OCI-LY7 (cell line): ENCODE measurements at regions not wholly inside any gene's neighbourhood (a gene's known extent, or its start where the extent isn't known, plus 50 kb on each side); places are given as distances from the start of the nearest gene placed in this dataset.

Experiments
- BruUV-seq: library from RNA; stranded (reverse); fragments of 400-500 nt; replicated peaks from 2 replicates; lab custom pipeline; 2021; lab: Mats Ljungman, UMichigan
- CTCF ChIA-PET: fragments of 300-600 bp; sonication (Branson Sonifier 250); formaldehyde crosslinking; loops from one replicate; lab custom pipeline; 2022; ENCODE audit warnings: antibody characterized with exemption; ENCODE audit not compliant: unreplicated experiment; lab: Charles Lee
- POLR2A ChIA-PET: fragments of 300-600 bp; sonication (Branson Sonifier 250); formaldehyde crosslinking; loops from one replicate; lab custom pipeline; 2022; ENCODE audit warnings: antibody characterized with exemption; lab: Charles Lee
- DNase-seq: peaks from one replicate; pipeline ENCODE4 v3.0.0-alpha.2; 2015; ENCODE audit warnings: low spot score
- H2AFZ ChIP-seq: fragments of 200-600 bp; sonication (generic), shearing (Covaris generic); 2 replicates; pipeline ENCODE4 v1.6.1; 2014; ENCODE audit warnings: mild to moderate bottlenecking, antibody characterized with exemption, low read length, moderate library complexity
- H3K27ac ChIP-seq: fragments of 200-600 bp; sonication (generic); 2 replicates; pipeline ENCODE4 v1.5.1; 2014; ENCODE audit warnings: mixed run types, low read depth, mild to moderate bottlenecking, moderate library complexity, low read length, inconsistent platforms; ENCODE audit not compliant: poor library complexity, severe bottlenecking
- H3K36me3 ChIP-seq: fragments of 200-600 bp; sonication (generic); 2 replicates; pipeline ENCODE4 v1.6.1; 2014; ENCODE audit warnings: mild to moderate bottlenecking, antibody characterized with exemption, low read length, moderate library complexity, mixed read lengths; ENCODE audit not compliant: insufficient read depth
- H3K4me1 ChIP-seq: fragments of 200-600 bp; sonication (generic); 2 replicates; pipeline ENCODE4 v1.5.1; 2014; ENCODE audit warnings: mild to moderate bottlenecking, low read length; ENCODE audit not compliant: insufficient read depth, poor library complexity, severe bottlenecking
- H3K4me2 ChIP-seq: fragments of 200-600 bp; sonication (generic); 2 replicates; pipeline ENCODE4 v1.6.1; 2014; ENCODE audit warnings: mild to moderate bottlenecking, low read length
- H3K4me3 ChIP-seq: fragments of 200-600 bp; sonication (generic); 2 replicates; pipeline ENCODE4 v1.5.1; 2014; ENCODE audit warnings: mild to moderate bottlenecking, low read depth, low read length; ENCODE audit not compliant: poor library complexity, severe bottlenecking
- H3K79me2 ChIP-seq: fragments of 200-600 bp; sonication (generic); 2 replicates; pipeline ENCODE4 v1.6.1; 2016; ENCODE audit warnings: low read depth, mild to moderate bottlenecking, low read length, moderate library complexity, mixed read lengths; ENCODE audit not compliant: insufficient read depth
- H3K9me2 ChIP-seq: fragments of 200-600 bp; sonication (generic); 2 replicates; pipeline ENCODE4 v1.6.1; 2016; ENCODE audit warnings: mild to moderate bottlenecking, low read length, mixed read lengths; ENCODE audit not compliant: insufficient read depth
- H3K9me3 ChIP-seq: fragments of 200-600 bp; sonication (generic); 2 replicates; pipeline ENCODE4 v1.6.1; 2014; ENCODE audit warnings: mild to moderate bottlenecking, mixed run types, low read length, mixed read lengths
- H4K20me1 ChIP-seq: fragments of 200-600 bp; sonication (generic); 2 replicates; pipeline ENCODE4 v1.6.1; 2014; ENCODE audit warnings: mild to moderate bottlenecking, antibody characterized with exemption, low read length, moderate library complexity, mixed read lengths; ENCODE audit not compliant: insufficient read depth
- EZH2phosphoT487 ChIP-seq: fragments of 200-600 bp; sonication (generic); IDR thresholded peaks from 2 replicates; pipeline ENCODE4 v1.6.1; 2018; ENCODE audit warnings: low read depth, borderline replicate concordance, mild to moderate bottlenecking, mixed run types, antibody characterized with exemption, low read length, moderate library complexity, mixed read lengths
- intact Hi-C: fragments of 100-400 bp; cut with micrococcal nuclease; formaldehyde crosslinking; loops from one replicate; pipeline ENCODE4 v1.10.0; 2022; ENCODE audit not compliant: unreplicated experiment
- TF ChIP-seq, protein P1 (sequence below): fragments of 200-600 bp; sonication (generic); conservative IDR thresholded peaks from 2 replicates; pipeline ENCODE4 v1.5.1; 2014; ENCODE audit warnings: mild to moderate bottlenecking, antibody characterized with exemption, low read length, moderate library complexity, mixed read lengths

- H2AFZ ChIP-seq, result no peak overlapping the region
- no peaks in the 10 kb centered on the region for H3K9me2 ChIP-seq
- BruUV-seq, result no TSS peak
- intact Hi-C loops, result no loop called here
- no peak overlapping the region for H3K4me3 ChIP-seq
- H3K4me1 ChIP-seq, result no peaks in the 10 kb centered on the region
- no peak overlapping the region for H3K4me2 ChIP-seq
- no peaks in the 10 kb centered on the region for H3K79me2 ChIP-seq
- H3K9me3 ChIP-seq, result no peaks in the 10 kb centered on the region
- CTCF ChIA-PET, result no interaction called here
- H3K36me3 ChIP-seq, result no peaks in the 10 kb centered on the region
- POLR2A ChIA-PET, result no interaction called here
- H4K20me1 ChIP-seq, result no peaks in the 10 kb centered on the region
- no peak for TF ChIP-seq EZH2phosphoT487
- TF ChIP-seq, protein P1, sequence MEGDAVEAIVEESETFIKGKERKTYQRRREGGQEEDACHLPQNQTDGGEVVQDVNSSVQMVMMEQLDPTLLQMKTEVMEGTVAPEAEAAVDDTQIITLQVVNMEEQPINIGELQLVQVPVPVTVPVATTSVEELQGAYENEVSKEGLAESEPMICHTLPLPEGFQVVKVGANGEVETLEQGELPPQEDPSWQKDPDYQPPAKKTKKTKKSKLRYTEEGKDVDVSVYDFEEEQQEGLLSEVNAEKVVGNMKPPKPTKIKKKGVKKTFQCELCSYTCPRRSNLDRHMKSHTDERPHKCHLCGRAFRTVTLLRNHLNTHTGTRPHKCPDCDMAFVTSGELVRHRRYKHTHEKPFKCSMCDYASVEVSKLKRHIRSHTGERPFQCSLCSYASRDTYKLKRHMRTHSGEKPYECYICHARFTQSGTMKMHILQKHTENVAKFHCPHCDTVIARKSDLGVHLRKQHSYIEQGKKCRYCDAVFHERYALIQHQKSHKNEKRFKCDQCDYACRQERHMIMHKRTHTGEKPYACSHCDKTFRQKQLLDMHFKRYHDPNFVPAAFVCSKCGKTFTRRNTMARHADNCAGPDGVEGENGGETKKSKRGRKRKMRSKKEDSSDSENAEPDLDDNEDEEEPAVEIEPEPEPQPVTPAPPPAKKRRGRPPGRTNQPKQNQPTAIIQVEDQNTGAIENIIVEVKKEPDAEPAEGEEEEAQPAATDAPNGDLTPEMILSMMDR, result no peak
- H3K27ac ChIP-seq, result no peak overlapping the region
- no peak for DNase-seq
Measured at GRCh38 chr10:111836571-111836970, 347.0 kb downstream of the GPAM start.

- no peaks in the 10 kb centered on the region for H3K36me3 ChIP-seq
- H3K4me3 ChIP-seq, result no peak overlapping the region
- H3K9me3 ChIP-seq, result no peaks in the 10 kb centered on the region
- POLR2A ChIA-PET, result interaction anchor here (0.7 kb wide), 1 partner anchor 72 kb away, joined by 3 read pairs; no protein-coding TSS in a partner anchor
- intact Hi-C loops, result no loop called here
- no peak overlapping the region for H3K4me2 ChIP-seq
- no peak for DNase-seq
- no peak for TF ChIP-seq EZH2phosphoT487
- TF ChIP-seq, protein P1, result no peak
- no peak overlapping the region for H2AFZ ChIP-seq
- H3K27ac ChIP-seq, result no peak overlapping the region
- H3K4me1 ChIP-seq, result no peaks in the 10 kb centered on the region
- H4K20me1 ChIP-seq, result no peaks in the 10 kb centered on the region
- no peaks in the 10 kb centered on the region for H3K79me2 ChIP-seq
- H3K9me2 ChIP-seq, result no peaks in the 10 kb centered on the region
- CTCF ChIA-PET, result no interaction called here
- no TSS peak for BruUV-seq
Measured at GRCh38 chr10:111837086-111837485, 346.5 kb downstream of the GPAM start.

- no peaks in the 10 kb centered on the region for H3K36me3 ChIP-seq
- H3K79me2 ChIP-seq, result no peaks in the 10 kb centered on the region
- TF ChIP-seq, protein P1, result no peak
- TF ChIP-seq EZH2phosphoT487, result no peak
- no peaks in the 10 kb centered on the region for H3K4me1 ChIP-seq
- H3K9me3 ChIP-seq, result no peaks in the 10 kb centered on the region
- H2AFZ ChIP-seq, result no peak overlapping the region
- DNase-seq, result no peak
- H3K4me3 ChIP-seq, result no peak overlapping the region
- no peaks in the 10 kb centered on the region for H4K20me1 ChIP-seq
- no peak overlapping the region for H3K4me2 ChIP-seq
- H3K27ac ChIP-seq, result no peak overlapping the region
- H3K9me2 ChIP-seq, result no peaks in the 10 kb centered on the region
- ChIA-PET CTCF (no interaction called here), POLR2A (interaction anchor here (0.7 kb wide), 1 partner anchor 73 kb away, joined by 3 read pairs; no protein-coding TSS in a partner anchor)
- BruUV-seq, result no TSS peak
- intact Hi-C loops, result no loop called here
Measured at GRCh38 chr10:111837985-111838384, 345.6 kb downstream of the GPAM start.
